ENCODE measurements at regions not wholly inside any gene's neighbourhood (a gene's known extent, or its start where the extent isn't known, plus 50 kb on each side); places are given as distances from the start of the nearest gene placed in this dataset.

GRCh38 chr18:75815767-75816166, 388.3 kb upstream of the SMIM21 start:
- Histone ChIP-seq H3K79me2 (ENCODE audit: insufficient read depth, low read length) (no peaks in the 10 kb centered on the region), H3K27ac (ENCODE audit: low read depth, low read length) (no peak overlapping the region), H3K36me3 (ENCODE audit: low read length) (no peaks in the 10 kb centered on the region), H2AFZ (ENCODE audit: low read depth, low read length, severe bottlenecking) (no peak overlapping the region), H3K9ac (ENCODE audit: low read length) (no peak overlapping the region), H3K9me2 (replicated peaks; ENCODE audit: insufficient read depth, low read length) (no peaks in the 10 kb centered on the region), H4K20me1 (ENCODE audit: low read depth, low read length) (no peaks in the 10 kb centered on the region), H3K27me3 (ENCODE audit: low read length) (peaks cover 3% of the 10 kb centered on the region; the same call in 1 of the 2 replicates), H3K4me2 (ENCODE audit: low read depth, low read length, poor library complexity, severe bottlenecking) (no peak overlapping the region), H3F3A (ENCODE audit: insufficient read depth) (no peaks in the 10 kb centered on the region), H3K4me3 (ENCODE audit: insufficient read depth, low read length, poor library complexity, severe bottlenecking) (no peak overlapping the region), H3K9me3 (ENCODE audit: insufficient read depth, low read length) (no peaks in the 10 kb centered on the region)
- TF ChIP-seq CTCF (IDR thresholded peaks at IDR 0.05; ENCODE audit: insufficient read depth, low read length, poor library complexity, severe bottlenecking): no peak
- TF ChIP-seq EZH2phosphoT487 (conservative IDR thresholded peaks at IDR 0.05; ENCODE audit: low read length): no peak

- H3F3A ChIP-seq (ENCODE audit: insufficient read depth): no peaks in the 10 kb centered on the region
- no peak for TF ChIP-seq EZH2phosphoT487 (conservative IDR thresholded peaks at IDR 0.05; ENCODE audit: low read length)
- no peak for TF ChIP-seq CTCF (IDR thresholded peaks at IDR 0.05; ENCODE audit: insufficient read depth, low read length, poor library complexity, severe bottlenecking)
- H3K4me3 ChIP-seq (ENCODE audit: insufficient read depth, low read length, poor library complexity, severe bottlenecking): no peak overlapping the region
- H3K27me3 ChIP-seq (ENCODE audit: low read length): peaks cover 3% of the 10 kb centered on the region; the same call in 1 of the 2 replicates
- no peak overlapping the region for H3K9ac ChIP-seq (ENCODE audit: low read length)
- no peaks in the 10 kb centered on the region for H4K20me1 ChIP-seq (ENCODE audit: low read depth, low read length)
- H3K79me2 ChIP-seq (ENCODE audit: insufficient read depth, low read length): no peaks in the 10 kb centered on the region
- H3K27ac ChIP-seq (ENCODE audit: low read depth, low read length): no peak overlapping the region
- H3K9me3 ChIP-seq (ENCODE audit: insufficient read depth, low read length): no peaks in the 10 kb centered on the region
- H3K9me2 ChIP-seq (replicated peaks; ENCODE audit: insufficient read depth, low read length): no peaks in the 10 kb centered on the region
- no peak overlapping the region for H2AFZ ChIP-seq (ENCODE audit: low read depth, low read length, severe bottlenecking)
- H3K4me2 ChIP-seq (ENCODE audit: low read depth, low read length, poor library complexity, severe bottlenecking): no peak overlapping the region
- H3K36me3 ChIP-seq (ENCODE audit: low read length): no peaks in the 10 kb centered on the region
Measured at GRCh38 chr18:75812761-75813160, 385.3 kb upstream of the SMIM21 start.

GRCh38 chr18:75810961-75811551, 383.6 kb upstream of the SMIM21 start:
- Histone ChIP-seq H3K9me2 (replicated peaks; ENCODE audit: insufficient read depth, low read length) (no peaks in the 10 kb centered on the region), H3K79me2 (ENCODE audit: insufficient read depth, low read length) (no peaks in the 10 kb centered on the region), H2AFZ (ENCODE audit: low read depth, low read length, severe bottlenecking) (no peak overlapping the region), H3K9ac (ENCODE audit: low read length) (no peak overlapping the region), H3K36me3 (ENCODE audit: low read length) (no peaks in the 10 kb centered on the region), H3K27ac (ENCODE audit: low read depth, low read length) (no peak overlapping the region), H3F3A (ENCODE audit: insufficient read depth) (no peaks in the 10 kb centered on the region), H3K4me2 (ENCODE audit: low read depth, low read length, poor library complexity, severe bottlenecking) (no peak overlapping the region), H3K9me3 (ENCODE audit: insufficient read depth, low read length) (no peaks in the 10 kb centered on the region), H4K20me1 (ENCODE audit: low read depth, low read length) (no peaks in the 10 kb centered on the region), H3K27me3 (ENCODE audit: low read length) (peaks cover 3% of the 10 kb centered on the region; the same call in 1 of the 2 replicates), H3K4me3 (ENCODE audit: insufficient read depth, low read length, poor library complexity, severe bottlenecking) (no peak overlapping the region)
- TF ChIP-seq EZH2phosphoT487 (conservative IDR thresholded peaks at IDR 0.05; ENCODE audit: low read length): no peak
- TF ChIP-seq CTCF (IDR thresholded peaks at IDR 0.05; ENCODE audit: insufficient read depth, low read length, poor library complexity, severe bottlenecking): no peak
